Ovary (tissue), 7 donors: ENCODE measurements at regions not wholly inside any gene's neighbourhood (a gene's known extent, or its start where the extent isn't known, plus 50 kb on each side); places are given as distances from the start of the nearest gene placed in this dataset.
A peak's percentile ranks its signal among the peaks of the same experiment; 100 is the strongest.

Experiments used
- DNase-seq, 5 donors: peaks; one replicate each; pipeline ENCODE4 v3.0.0-alpha.2; 2019 to 2020
- H3K27ac ChIP-seq, 2 donors: fragments of 200-600 bp; one replicate each; pipeline versions ENCODE4 v1.5.1 to v1.8.0; 2019 to 2022
- H3K27me3 ChIP-seq: fragments of 200-600 bp; one replicate; pipeline ENCODE4 v1.8.0; 2022
- H3K36me3 ChIP-seq: fragments of 200-600 bp; sonication (generic); one replicate; pipeline ENCODE4 v1.5.1; 2019
- H3K4me1 ChIP-seq: one replicate; pipeline ENCODE4 v1.8.1; 2013; ENCODE audit warnings: mild to moderate bottlenecking, moderate library complexity; ENCODE audit not compliant: insufficient read depth
- H3K4me3 ChIP-seq: fragments of 200-600 bp; sonication (generic); one replicate; pipeline ENCODE4 v1.5.1; 2017
- H3K9me3 ChIP-seq, 2 donors: fragments of 200-600 bp in 1 of 2; sonication (generic) in 1 of 2; one replicate each; pipeline versions ENCODE4 v1.5.1 to v1.8.1; 2013 to 2019; ENCODE audit warnings: mild to moderate bottlenecking in 1 of 2, moderate library complexity in 1 of 2
- EP300 ChIP-seq: sonication (generic); formaldehyde crosslinking; IDR thresholded peaks from one replicate; pipeline ENCODE4 v1.6.1; 2017; ENCODE audit warnings: antibody characterized with exemption
- POLR2A ChIP-seq: fragments of 450-650 bp; IDR thresholded peaks from one replicate; pipeline ENCODE4 v1.6.1; 2017; ENCODE audit warnings: antibody characterized with exemption, mild to moderate bottlenecking, moderate library complexity
- WGBS, 3 donors: extraction: QIAGEN DNeasy Blood & Tissue Kit in 1 of 3; methylation state at CpG; one replicate each; pipeline versions ENCODE4 v1.1.5 to v1.1.7; 2013 to 2017; 5-methylcytosine and 5-hydroxymethylcytosine counted together
- intact Hi-C, 4 donors: fragments of 100-400 bp; cut with DNase I; formaldehyde crosslinking; loops; one replicate each; pipeline versions ENCODE4 v1.11.0 to v1.15.1; 2022 to 2023
- TF ChIP-seq, protein P1 (sequence below), 3 donors: fragments of 450-650 bp in 2 of 3; fragments of 200-600 bp in 1 of 3; IDR thresholded peaks; one replicate each; pipeline versions ENCODE4 v1.5.1 to v1.8.0; 2016 to 2022; ENCODE audit warnings: antibody characterized with exemption in 3 of 3, mild to moderate bottlenecking in 1 of 3
- donor health status: DM: no; HTN: no; CAD: no; lungs with moderate emphysema.
- donor health status: DM: no; HTN: no; CAD: no.
- donor health status: Bipolar disorder and iron deficiency.
- donor health status: DM: no; HTN: no; CAD: no.
- donor health status: DM: yes; HTN: yes; CAD: no.

DNA sequence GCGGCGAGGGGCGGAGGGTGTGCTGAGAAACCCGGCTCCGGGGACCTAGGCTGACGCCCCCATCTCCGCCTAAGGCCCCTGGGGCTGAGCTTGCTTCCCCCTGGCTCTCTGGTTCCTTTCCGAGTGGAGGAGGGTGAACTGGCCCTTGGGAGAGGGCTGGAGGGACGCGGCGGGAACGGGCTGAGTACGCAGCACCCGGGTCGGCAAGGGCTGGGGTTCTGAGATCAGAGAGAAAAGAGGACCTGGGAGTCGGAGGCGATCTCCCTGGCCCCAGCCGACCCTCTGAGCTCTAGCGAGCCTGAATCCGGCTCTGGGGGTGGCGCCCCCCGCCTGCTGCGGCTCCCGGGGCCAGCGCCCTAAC lies 270.8 kb downstream of the FOXD2 start:
- H3K27me3 ChIP-seq, result no peaks in the 10 kb centered on the region
- no peak overlapping the region for H3K4me3 ChIP-seq
- WGBS, 3 donors, result 3 to 7% (median 5%) methylated on average over 24 to 25 of the region's 25 CpGs
- peaks cover 0 to 3% of the 10 kb centered on the region in 2 donors for H3K9me3 ChIP-seq
- TF ChIP-seq, protein P1, sequence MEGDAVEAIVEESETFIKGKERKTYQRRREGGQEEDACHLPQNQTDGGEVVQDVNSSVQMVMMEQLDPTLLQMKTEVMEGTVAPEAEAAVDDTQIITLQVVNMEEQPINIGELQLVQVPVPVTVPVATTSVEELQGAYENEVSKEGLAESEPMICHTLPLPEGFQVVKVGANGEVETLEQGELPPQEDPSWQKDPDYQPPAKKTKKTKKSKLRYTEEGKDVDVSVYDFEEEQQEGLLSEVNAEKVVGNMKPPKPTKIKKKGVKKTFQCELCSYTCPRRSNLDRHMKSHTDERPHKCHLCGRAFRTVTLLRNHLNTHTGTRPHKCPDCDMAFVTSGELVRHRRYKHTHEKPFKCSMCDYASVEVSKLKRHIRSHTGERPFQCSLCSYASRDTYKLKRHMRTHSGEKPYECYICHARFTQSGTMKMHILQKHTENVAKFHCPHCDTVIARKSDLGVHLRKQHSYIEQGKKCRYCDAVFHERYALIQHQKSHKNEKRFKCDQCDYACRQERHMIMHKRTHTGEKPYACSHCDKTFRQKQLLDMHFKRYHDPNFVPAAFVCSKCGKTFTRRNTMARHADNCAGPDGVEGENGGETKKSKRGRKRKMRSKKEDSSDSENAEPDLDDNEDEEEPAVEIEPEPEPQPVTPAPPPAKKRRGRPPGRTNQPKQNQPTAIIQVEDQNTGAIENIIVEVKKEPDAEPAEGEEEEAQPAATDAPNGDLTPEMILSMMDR (IDR thresholded peaks at IDR 0.05), result no peak
- TF ChIP-seq EP300, result no peak
- no peak for TF ChIP-seq POLR2A
- peaks cover 7% of the 10 kb centered on the region for H3K4me1 ChIP-seq
- H3K27ac ChIP-seq, result no peak overlapping the region
- H3K36me3 ChIP-seq, result no peaks in the 10 kb centered on the region
- intact Hi-C loops, result no loop called here
- no peak for DNase-seq

DNA sequence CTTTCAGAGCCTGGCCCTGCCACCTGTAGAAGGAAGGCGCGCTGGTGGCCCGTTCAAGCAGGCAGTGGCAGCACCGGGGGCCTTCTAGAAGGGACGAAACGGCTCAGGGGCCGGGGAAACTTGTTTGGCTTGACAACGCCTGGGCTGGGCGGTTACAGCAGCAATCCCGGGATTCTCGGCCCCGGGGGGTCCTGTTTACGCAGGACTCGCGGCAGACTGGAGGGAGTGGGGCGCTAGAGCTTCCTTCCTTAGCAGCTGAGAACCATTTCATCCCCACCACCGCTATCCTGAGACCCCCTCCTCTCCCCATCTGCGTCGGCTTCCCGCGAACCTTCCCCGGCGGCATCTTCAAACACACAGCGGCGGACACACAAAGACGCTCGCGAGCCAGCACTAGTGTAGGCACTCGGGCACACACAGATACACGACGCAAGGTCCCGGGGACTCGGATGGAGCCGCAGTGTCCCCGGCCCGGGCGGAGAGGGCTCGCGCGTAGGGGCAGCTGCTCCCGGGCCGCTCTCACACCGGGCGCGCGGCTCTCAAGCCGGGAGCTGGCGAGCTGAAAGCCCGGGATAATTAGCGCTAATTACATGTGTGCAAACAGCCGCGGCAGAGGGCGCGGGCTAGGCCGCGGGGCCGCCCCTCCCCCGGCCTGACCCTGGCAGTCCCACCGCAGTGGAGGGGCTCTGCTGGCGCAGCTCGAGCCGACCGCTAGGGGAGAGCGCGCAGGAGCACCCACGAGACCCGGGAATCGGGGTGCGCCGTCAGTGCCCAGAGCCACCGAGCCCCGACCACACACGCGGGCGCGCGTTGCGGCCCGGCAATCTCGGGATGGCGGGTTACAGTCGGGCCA lies 271.4 kb downstream of the FOXD2 start:
- TF ChIP-seq EP300, result no peak
- WGBS, 3 donors, result 1 to 2% (median 1%) methylated on average over 73 to 82 of the region's 82 CpGs
- H3K4me1 ChIP-seq, result peaks cover 7% of the 10 kb centered on the region
- intact Hi-C loops, result no loop called here
- peaks cover 0 to 3% of the 10 kb centered on the region in 2 donors for H3K9me3 ChIP-seq
- no peak for DNase-seq
- no peaks in the 10 kb centered on the region for H3K36me3 ChIP-seq
- H3K4me3 ChIP-seq, result peak overlapping the region; percentile 6
- H3K27me3 ChIP-seq, result no peaks in the 10 kb centered on the region
- no peak overlapping the region for H3K27ac ChIP-seq

DNA sequence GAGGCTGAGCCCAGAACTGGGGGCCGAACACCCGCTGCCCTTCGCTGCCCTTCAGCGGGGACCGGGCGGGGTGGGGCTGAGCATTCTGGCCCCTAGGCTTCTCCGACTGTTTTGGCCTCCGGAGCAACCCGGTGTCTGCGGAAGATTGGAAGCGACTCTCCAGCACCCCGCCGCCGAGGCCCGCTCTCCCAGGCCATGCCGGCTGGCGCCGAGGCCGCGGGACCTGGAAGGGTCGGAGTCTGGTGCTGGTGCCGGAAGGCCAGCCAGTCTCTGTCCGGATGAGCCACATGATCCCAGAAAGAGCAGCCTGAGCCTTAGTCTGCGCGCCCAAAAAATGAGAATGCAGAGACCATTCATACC lies 272.0 kb downstream of the FOXD2 start:
- H3K36me3 ChIP-seq, result no peaks in the 10 kb centered on the region
- intact Hi-C loops, result loop anchor here in 2 of 4 donors (2.0 to 5.0 kb wide), 3 partner anchors 271 to 533 kb away; partner anchors contain the start of genes FOXD2 (in 1 of the 2) and PDZK1IP1 (in 1 of the 2)
- no peaks in the 10 kb centered on the region for H3K27me3 ChIP-seq
- no peak overlapping the region for H3K27ac ChIP-seq
- H3K4me1 ChIP-seq, result peaks cover 7% of the 10 kb centered on the region
- DNase-seq, result no peak
- H3K4me3 ChIP-seq, result peak overlapping the region; percentile 6
- 1% methylated on average over 20 to 25 of the region's 25 CpGs for WGBS, 3 donors
- TF ChIP-seq POLR2A (no peak), EP300 (no peak)
- TF ChIP-seq, protein P1 (IDR thresholded peaks at IDR 0.05), result no peak
- H3K9me3 ChIP-seq, result peaks cover 0 to 3% of the 10 kb centered on the region in 2 donors

DNA sequence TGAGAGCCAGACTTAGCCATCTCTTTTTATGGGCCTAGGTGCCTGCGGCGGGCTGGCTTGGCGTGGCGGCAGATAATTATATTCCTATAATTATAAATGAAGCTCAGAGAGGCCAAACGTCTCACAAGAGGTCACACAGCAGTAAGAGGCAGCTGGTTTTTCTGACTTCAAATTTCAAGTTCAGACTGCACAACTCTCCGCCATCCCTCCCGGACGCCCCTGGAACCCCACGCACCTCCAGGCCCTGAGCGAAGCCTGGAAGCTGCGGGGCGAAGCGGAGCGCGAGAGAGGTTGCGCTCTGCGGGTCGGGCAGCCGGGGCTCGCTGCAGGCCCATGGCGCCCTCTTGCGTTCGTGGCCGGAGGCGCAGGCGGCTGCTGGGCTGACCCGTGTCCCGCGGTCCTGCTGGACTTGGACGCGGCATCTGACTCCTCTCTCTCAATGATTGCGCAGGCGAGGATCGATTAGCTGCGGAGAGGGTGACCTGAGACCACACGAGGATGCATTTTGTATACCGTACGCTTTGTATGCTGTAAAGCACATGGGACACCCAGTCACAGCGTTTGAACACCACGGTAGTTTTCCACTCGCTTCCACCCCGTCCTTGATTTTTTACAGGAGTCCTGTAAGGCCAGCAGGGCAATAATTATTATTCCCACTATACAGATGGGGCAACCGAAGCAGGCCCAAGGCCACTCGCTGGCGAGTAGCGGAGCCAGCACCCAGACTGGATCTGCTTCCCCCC lies 272.7 kb downstream of the FOXD2 start:
- peak; percentile 13 to 70 (median 45) for DNase-seq
- no peak for TF ChIP-seq EP300
- TF ChIP-seq, protein P1 (IDR thresholded peaks at IDR 0.05), result peak; percentile 25 to 51 (median 36)
- peaks cover 7% of the 10 kb centered on the region for H3K4me1 ChIP-seq
- no peaks in the 10 kb centered on the region for H3K36me3 ChIP-seq
- no peak overlapping the region for H3K4me3 ChIP-seq
- H3K27me3 ChIP-seq, result no peaks in the 10 kb centered on the region
- peaks cover 0 to 3% of the 10 kb centered on the region in 2 donors for H3K9me3 ChIP-seq
- WGBS, 3 donors, result 1 to 3% (median 1%) methylated on average over 37 to 46 of the region's 46 CpGs
- intact Hi-C loops, result loop anchor here in 2 of 4 donors (2.0 to 5.0 kb wide), 3 partner anchors 272 to 533 kb away; partner anchors contain the start of genes FOXD2 (in 1 of the 2) and PDZK1IP1 (in 1 of the 2)
- H3K27ac ChIP-seq, result no peak overlapping the region
